Smooth muscle cell (in vitro differentiated cells): ENCODE measurements at regions not wholly inside any gene's neighbourhood (a gene's known extent, or its start where the extent isn't known, plus 50 kb on each side); places are given as distances from the start of the nearest gene placed in this dataset.

Source experiments
- DNase-seq: peaks from one replicate; lab custom pipeline; 2025; ENCODE audit not compliant: unreplicated experiment; lab: John Stamatoyannopoulos, UW
- H2AFZ ChIP-seq: fragments of 200-600 bp; sonication (generic); 2 replicates; pipeline ENCODE4 v1.6.0; 2016; ENCODE audit warnings: antibody characterized with exemption, low read depth, mild to moderate bottlenecking
- H3F3A ChIP-seq: fragments of 200-600 bp; sonication (generic); 2 replicates; pipeline ENCODE4 v1.6.0; 2017; ENCODE audit warnings: antibody characterized with exemption, low read depth
- H3K27ac ChIP-seq: fragments of 200-600 bp; sonication (generic); 2 replicates; pipeline ENCODE4 v1.5.1; 2016; ENCODE audit warnings: low read depth, mild to moderate bottlenecking
- H3K27me3 ChIP-seq: fragments of 200-600 bp; sonication (generic); 2 replicates; pipeline ENCODE4 v1.6.1; 2016; ENCODE audit warnings: low read depth, mild to moderate bottlenecking
- H3K36me3 ChIP-seq: fragments of 200-600 bp; sonication (generic); 2 replicates; pipeline ENCODE4 v1.5.1; 2016; ENCODE audit warnings: low read depth
- H3K4me1 ChIP-seq: fragments of 200-600 bp; sonication (generic); 2 replicates; pipeline ENCODE4 v1.5.1; 2016; ENCODE audit warnings: low read depth
- H3K4me2 ChIP-seq: fragments of 200-600 bp; sonication (generic); 2 replicates; pipeline ENCODE4 v1.6.0; 2016; ENCODE audit warnings: mild to moderate bottlenecking
- H3K4me3 ChIP-seq: fragments of 200-600 bp; sonication (generic); 2 replicates; pipeline ENCODE4 v1.5.1; 2016; ENCODE audit warnings: mild to moderate bottlenecking
- H3K79me2 ChIP-seq: fragments of 200-600 bp; sonication (generic); 2 replicates; pipeline ENCODE4 v1.6.0; 2016; ENCODE audit warnings: low read depth, mild to moderate bottlenecking
- H3K9ac ChIP-seq: fragments of 200-600 bp; sonication (generic); 2 replicates; pipeline ENCODE4 v1.6.0; 2016; ENCODE audit warnings: low read depth
- H3K9me3 ChIP-seq: fragments of 200-600 bp; sonication (generic); replicated peaks from 2 replicates; pipeline ENCODE4 v1.5.1; 2016; ENCODE audit warnings: low read depth
- H4K20me1 ChIP-seq: fragments of 200-600 bp; sonication (generic); 2 replicates; pipeline ENCODE4 v1.6.0; 2016; ENCODE audit warnings: low read depth
- WGBS: methylation state at CpG from one replicate; pipeline ENCODE4 v1.1.7; 2016; ENCODE audit warnings: low lambda C conversion rate; 5-methylcytosine and 5-hydroxymethylcytosine counted together
- TF ChIP-seq, protein P1 (sequence below): fragments of 200-600 bp; sonication (generic); IDR thresholded peaks from 2 replicates; pipeline ENCODE4 v1.5.1; 2017; ENCODE audit warnings: borderline replicate concordance, mild to moderate bottlenecking, antibody characterized with exemption; ENCODE audit not compliant: insufficient read depth, poor library complexity, severe bottlenecking

DNA sequence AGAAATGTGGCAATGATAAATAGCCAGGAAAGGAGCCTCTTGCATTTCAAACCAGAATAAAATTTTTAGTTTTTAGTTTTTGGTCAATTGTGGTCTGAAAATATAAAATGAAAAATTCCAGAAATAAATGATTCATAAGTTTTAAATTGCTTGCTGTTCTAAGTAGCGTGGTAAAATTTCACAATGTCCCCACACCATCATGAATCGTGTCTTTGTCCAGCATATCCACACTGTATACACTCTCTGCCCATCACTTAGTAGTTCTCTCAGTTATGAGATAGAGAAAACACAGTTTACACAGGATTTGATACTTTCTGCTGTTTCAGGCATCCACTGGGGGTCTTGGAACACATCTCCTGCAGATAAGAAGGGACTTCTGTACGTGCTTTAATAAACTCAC is 783.9 kb downstream of the TSN start:
- WGBS: 83% methylated on average over 3 of the region's 3 CpGs
- DNase-seq: no peak

DNA sequence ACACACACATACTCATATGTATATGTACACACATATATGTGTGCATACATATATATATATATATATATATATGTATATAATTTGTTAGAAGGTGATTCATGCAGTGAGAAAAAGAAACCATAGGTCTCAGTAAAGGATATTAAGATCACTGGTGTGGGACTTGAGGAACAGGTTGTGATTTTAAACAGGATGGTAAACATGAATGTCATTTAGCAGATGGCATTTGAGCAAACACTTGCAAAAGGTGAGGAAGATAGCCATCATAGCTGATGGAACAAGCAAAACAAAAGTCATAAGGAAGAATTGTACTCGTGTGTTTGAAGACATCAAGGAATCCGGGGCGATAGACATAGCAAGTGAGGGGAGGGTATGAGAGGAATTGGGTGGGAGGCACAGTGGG is 784.5 kb downstream of the TSN start:
- Histone ChIP-seq H3K79me2 (no peaks in the 10 kb centered on the region), H3K36me3 (no peaks in the 10 kb centered on the region), H3K27ac (no peak overlapping the region), H3K4me3 (no peak overlapping the region), H3K9ac (no peak overlapping the region), H3K27me3 (no peaks in the 10 kb centered on the region), H4K20me1 (no peaks in the 10 kb centered on the region), H3F3A (no peaks in the 10 kb centered on the region), H3K4me1 (no peaks in the 10 kb centered on the region), H2AFZ (no peak overlapping the region), H3K4me2 (no peak overlapping the region), H3K9me3 (no peaks in the 10 kb centered on the region)
- WGBS: 66% methylated on average over 3 of the region's 3 CpGs
- TF ChIP-seq, protein P1, sequence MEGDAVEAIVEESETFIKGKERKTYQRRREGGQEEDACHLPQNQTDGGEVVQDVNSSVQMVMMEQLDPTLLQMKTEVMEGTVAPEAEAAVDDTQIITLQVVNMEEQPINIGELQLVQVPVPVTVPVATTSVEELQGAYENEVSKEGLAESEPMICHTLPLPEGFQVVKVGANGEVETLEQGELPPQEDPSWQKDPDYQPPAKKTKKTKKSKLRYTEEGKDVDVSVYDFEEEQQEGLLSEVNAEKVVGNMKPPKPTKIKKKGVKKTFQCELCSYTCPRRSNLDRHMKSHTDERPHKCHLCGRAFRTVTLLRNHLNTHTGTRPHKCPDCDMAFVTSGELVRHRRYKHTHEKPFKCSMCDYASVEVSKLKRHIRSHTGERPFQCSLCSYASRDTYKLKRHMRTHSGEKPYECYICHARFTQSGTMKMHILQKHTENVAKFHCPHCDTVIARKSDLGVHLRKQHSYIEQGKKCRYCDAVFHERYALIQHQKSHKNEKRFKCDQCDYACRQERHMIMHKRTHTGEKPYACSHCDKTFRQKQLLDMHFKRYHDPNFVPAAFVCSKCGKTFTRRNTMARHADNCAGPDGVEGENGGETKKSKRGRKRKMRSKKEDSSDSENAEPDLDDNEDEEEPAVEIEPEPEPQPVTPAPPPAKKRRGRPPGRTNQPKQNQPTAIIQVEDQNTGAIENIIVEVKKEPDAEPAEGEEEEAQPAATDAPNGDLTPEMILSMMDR: no peak
- no peak for DNase-seq

More for the DNA sequence above, 783.9 kb downstream of the TSN start:
- Histone ChIP-seq H3K4me3 (no peak overlapping the region), H3K36me3 (no peaks in the 10 kb centered on the region), H2AFZ (no peak overlapping the region), H3K4me2 (no peak overlapping the region), H3K27me3 (no peaks in the 10 kb centered on the region), H3F3A (no peaks in the 10 kb centered on the region), H3K9ac (no peak overlapping the region), H3K27ac (no peak overlapping the region), H3K9me3 (no peaks in the 10 kb centered on the region), H4K20me1 (no peaks in the 10 kb centered on the region), H3K4me1 (no peaks in the 10 kb centered on the region), H3K79me2 (no peaks in the 10 kb centered on the region)
- TF ChIP-seq, protein P1: no peak

DNA sequence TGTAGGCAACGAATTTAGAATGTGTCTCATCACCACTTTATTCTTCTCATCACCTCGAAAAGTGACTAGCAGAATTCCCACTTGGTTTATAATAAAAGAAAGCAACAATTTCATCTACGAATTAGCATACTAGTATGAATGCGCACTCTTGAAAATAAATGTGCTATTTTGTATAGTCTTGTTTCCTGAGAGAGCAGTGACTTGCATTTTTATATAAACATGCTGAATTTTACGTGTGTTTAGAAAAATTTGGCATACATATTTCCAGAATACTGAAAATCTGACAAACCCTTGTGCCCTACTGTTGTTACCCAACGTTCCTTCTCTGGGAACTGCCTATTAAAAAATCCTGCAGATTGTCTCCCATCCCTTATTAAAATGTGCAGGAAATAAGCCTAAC is 786.8 kb downstream of the TSN start:
- no peak for DNase-seq
- Histone ChIP-seq H3K79me2 (no peaks in the 10 kb centered on the region), H3F3A (no peaks in the 10 kb centered on the region), H3K4me3 (no peak overlapping the region), H4K20me1 (no peaks in the 10 kb centered on the region), H2AFZ (no peak overlapping the region), H3K4me1 (no peaks in the 10 kb centered on the region), H3K27me3 (no peaks in the 10 kb centered on the region), H3K9ac (no peak overlapping the region), H3K9me3 (no peaks in the 10 kb centered on the region), H3K4me2 (no peak overlapping the region), H3K36me3 (no peaks in the 10 kb centered on the region), H3K27ac (no peak overlapping the region)
- 85% methylated on average over 6 of the region's 6 CpGs for WGBS
- TF ChIP-seq, protein P1: no peak

DNA sequence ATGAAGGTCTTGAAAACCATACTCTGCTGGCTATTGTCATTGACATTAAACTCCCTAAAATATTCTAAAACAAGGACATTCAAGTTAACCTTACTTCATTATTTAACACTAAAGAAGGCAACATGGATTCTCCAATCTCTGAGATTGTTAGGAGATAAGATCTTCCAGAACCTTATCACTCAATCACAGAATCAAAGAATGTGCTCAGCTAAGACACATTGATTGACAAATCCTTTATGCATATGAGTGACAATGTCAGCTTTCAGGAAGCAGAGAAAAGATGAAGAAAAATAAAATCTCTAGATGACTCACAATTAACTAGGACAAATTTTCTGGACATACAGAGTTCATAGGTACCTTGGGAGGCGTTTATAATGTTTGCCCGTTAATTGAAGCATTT is 787.2 kb downstream of the TSN start:
- no peaks in the 10 kb centered on the region for H3K27me3 ChIP-seq
- no peaks in the 10 kb centered on the region for H3F3A ChIP-seq
- WGBS: 92% methylated on average over 2 of the region's 2 CpGs
- no peaks in the 10 kb centered on the region for H3K9me3 ChIP-seq
- no peak overlapping the region for H3K4me2 ChIP-seq
- no peaks in the 10 kb centered on the region for H3K79me2 ChIP-seq
- DNase-seq: no peak
- no peaks in the 10 kb centered on the region for H3K36me3 ChIP-seq
- no peak overlapping the region for H3K9ac ChIP-seq
- no peaks in the 10 kb centered on the region for H4K20me1 ChIP-seq
- no peaks in the 10 kb centered on the region for H3K4me1 ChIP-seq
- no peak overlapping the region for H2AFZ ChIP-seq
- H3K27ac ChIP-seq: no peak overlapping the region
- H3K4me3 ChIP-seq: no peak overlapping the region
- TF ChIP-seq, protein P1: no peak
